Hepatocyte (in vitro differentiated cells): ENCODE measurements at regions not wholly inside any gene's neighbourhood (a gene's known extent, or its start where the extent isn't known, plus 50 kb on each side); places are given as distances from the start of the nearest gene placed in this dataset. TPM values are rescaled to one million over a fixed set of nuclear protein-coding genes. Genes with fewer than 3 reads are reported as not detected.

Experiments
- DNase-seq: peaks from one replicate; pipeline ENCODE4 v3.0.0-alpha.2; 2016; ENCODE audit warnings: low spot score
- H2AFZ ChIP-seq: fragments of 200-600 bp; sonication (generic); 2 replicates; pipeline ENCODE4 v1.6.0; 2016; ENCODE audit warnings: antibody characterized with exemption, mild to moderate bottlenecking
- H3K27ac ChIP-seq: fragments of 200-600 bp; sonication (generic); 2 replicates; pipeline ENCODE4 v1.5.1; 2016; ENCODE audit warnings: mild to moderate bottlenecking
- H3K27me3 ChIP-seq: fragments of 200-600 bp; sonication (generic); 2 replicates; pipeline ENCODE4 v1.6.1; 2016
- H3K36me3 ChIP-seq: fragments of 200-600 bp; sonication (generic); replicated peaks from 2 replicates; pipeline ENCODE4 v1.5.1; 2016; ENCODE audit warnings: low read depth; ENCODE audit not compliant: insufficient read depth
- H3K4me1 ChIP-seq: fragments of 200-600 bp; sonication (generic); 2 replicates; pipeline ENCODE4 v1.5.1; 2016; ENCODE audit warnings: mild to moderate bottlenecking, moderate library complexity; ENCODE audit not compliant: insufficient read depth
- H3K4me2 ChIP-seq: fragments of 200-600 bp; sonication (generic); 2 replicates; pipeline ENCODE4 v1.6.0; 2016
- H3K4me3 ChIP-seq: fragments of 200-600 bp; sonication (generic); 2 replicates; pipeline ENCODE4 v1.5.1; 2016; ENCODE audit warnings: mild to moderate bottlenecking
- H3K79me2 ChIP-seq: fragments of 200-600 bp; sonication (generic); 2 replicates; pipeline ENCODE4 v1.6.0; 2017; ENCODE audit warnings: mild to moderate bottlenecking
- H3K9me2 ChIP-seq: fragments of 200-600 bp; sonication (generic); replicated peaks from 2 replicates; pipeline ENCODE4 v1.6.0; 2017; ENCODE audit warnings: mild to moderate bottlenecking; ENCODE audit not compliant: insufficient read depth
- H3K9me3 ChIP-seq: fragments of 200-600 bp; sonication (generic); 2 replicates; pipeline ENCODE4 v1.5.1; 2016; ENCODE audit warnings: low read depth, mild to moderate bottlenecking
- H4K20me1 ChIP-seq: fragments of 200-600 bp; sonication (generic); 2 replicates; pipeline ENCODE4 v1.6.0; 2016; ENCODE audit warnings: mild to moderate bottlenecking; ENCODE audit not compliant: insufficient read depth, poor library complexity, severe bottlenecking
- CTCF ChIP-seq: fragments of 200-600 bp; sonication (generic); IDR thresholded peaks from 2 replicates; pipeline ENCODE4 v1.5.1; 2016; ENCODE audit warnings: antibody characterized with exemption, mild to moderate bottlenecking; ENCODE audit not compliant: poor library complexity
- EZH2 ChIP-seq: fragments of 200-600 bp; sonication (generic); IDR thresholded peaks from 2 replicates; pipeline ENCODE4 v1.6.1; 2016; ENCODE audit warnings: antibody characterized with exemption, mild to moderate bottlenecking, borderline replicate concordance
- EZH2phosphoT487 ChIP-seq: fragments of 200-600 bp; sonication (generic); IDR thresholded peaks from one replicate; pipeline ENCODE4 v1.6.1; 2018; ENCODE audit warnings: antibody characterized with exemption, mild to moderate bottlenecking, low read depth, moderate library complexity; ENCODE audit not compliant: unreplicated experiment, severe bottlenecking
- WGBS: methylation state at CpG from one replicate; pipeline ENCODE4 v1.1.6; 2016; ENCODE audit warnings: low lambda C conversion rate; ENCODE audit errors: missing lambda C conversion rate; 5-methylcytosine and 5-hydroxymethylcytosine counted together
- small RNA-seq: library from RNA; depleted of rRNA; stranded (forward); fragments of <200 nt; gene quantifications from one replicate; pipeline ENCODE3, GENCODE V24; 2014

GRCh38 chrX:94961730-94962129, 1287.7 kb downstream of the FAM133A start:
- Histone ChIP-seq H3K4me3 (no peak overlapping the region), H3K4me2 (peak overlapping the region; percentile 7), H3K9me3 (no peaks in the 10 kb centered on the region), H3K36me3 (no peaks in the 10 kb centered on the region), H4K20me1 (no peaks in the 10 kb centered on the region), H3K4me1 (no peaks in the 10 kb centered on the region), H3K9me2 (no peaks in the 10 kb centered on the region), H3K27me3 (no peaks in the 10 kb centered on the region), H3K27ac (no peak overlapping the region), H2AFZ (no peak overlapping the region), H3K79me2 (no peaks in the 10 kb centered on the region)
- TF ChIP-seq CTCF (no peak), EZH2phosphoT487 (no peak), EZH2 (no peak)
- no peak for DNase-seq
- WGBS, result 52% methylated on average over 2 of the region's 2 CpGs

- 100% methylated on average over 2 of the region's 2 CpGs for WGBS
- no peaks in the 10 kb centered on the region for H3K4me1 ChIP-seq
- TF ChIP-seq EZH2phosphoT487 (no peak), EZH2 (no peak), CTCF (no peak)
- no peaks in the 10 kb centered on the region for H3K79me2 ChIP-seq
- no peaks in the 10 kb centered on the region for H3K9me3 ChIP-seq
- no peaks in the 10 kb centered on the region for H4K20me1 ChIP-seq
- no peaks in the 10 kb centered on the region for H3K27me3 ChIP-seq
- no peak overlapping the region for H3K4me2 ChIP-seq
- no peaks in the 10 kb centered on the region for H3K36me3 ChIP-seq
- no peaks in the 10 kb centered on the region for H3K9me2 ChIP-seq
- H3K4me3 ChIP-seq, result no peak overlapping the region
- no peak overlapping the region for H2AFZ ChIP-seq
- H3K27ac ChIP-seq, result no peak overlapping the region
- DNase-seq, result no peak
These were observed 1303.6 kb downstream of the FAM133A start for GRCh38 chrX:94977562-94977961.

- no peaks in the 10 kb centered on the region for H3K4me1 ChIP-seq
- H4K20me1 ChIP-seq, result no peaks in the 10 kb centered on the region
- no peak overlapping the region for H3K4me3 ChIP-seq
- H2AFZ ChIP-seq, result no peak overlapping the region
- WGBS, result 85% methylated on average over 4 of the region's 4 CpGs
- H3K4me2 ChIP-seq, result no peak overlapping the region
- no peak for DNase-seq
- H3K9me2 ChIP-seq, result no peaks in the 10 kb centered on the region
- no peaks in the 10 kb centered on the region for H3K79me2 ChIP-seq
- no peaks in the 10 kb centered on the region for H3K9me3 ChIP-seq
- H3K36me3 ChIP-seq, result no peaks in the 10 kb centered on the region
- H3K27ac ChIP-seq, result no peak overlapping the region
- no peak for TF ChIP-seq EZH2
- H3K27me3 ChIP-seq, result no peaks in the 10 kb centered on the region
These were observed 1304.0 kb downstream of the FAM133A start for GRCh38 chrX:94977986-94978385.

Small RNA genes in the stretch of these regions (small RNA-seq; reads per million reads assigned to genes)
- gene RF00019, result not detected
